ENCODE measurements at regions not wholly inside any gene's neighbourhood (a gene's known extent, or its start where the extent isn't known, plus 50 kb on each side); places are given as distances from the start of the nearest gene placed in this dataset.

- Histone ChIP-seq H3K36me3 (ENCODE audit: control insufficient read depth in 1 of 2, insufficient read depth in 2 of 2, low read length in 2 of 2) (no peaks in the 10 kb centered on the region), H3K4me3 (ENCODE audit: low read depth in 1 of 2, low read length in 2 of 2) (no peak overlapping the region), H3K9me3 (ENCODE audit: control insufficient read depth in 1 of 2, low read length in 2 of 2) (no peaks in the 10 kb centered on the region), H3K27ac (ENCODE audit: low read depth, low read length) (no peak overlapping the region), H3K4me1 (ENCODE audit: control insufficient read depth in 1 of 2, insufficient read depth in 2 of 2, low read length in 2 of 2) (no peaks in the 10 kb centered on the region), H3K9ac (ENCODE audit: low read depth in 1 of 2, low read length in 2 of 2) (no peak overlapping the region), H3K27me3 (ENCODE audit: control insufficient read depth in 1 of 2, insufficient read depth in 2 of 2, low read length in 2 of 2) (peaks cover 6 to 7% of the 10 kb centered on the region in 2 donors)
Measured at GRCh38 chr21:41091616-41092015, 76.3 kb upstream of the BACE2 start.

- H3K27me3 ChIP-seq (ENCODE audit: control insufficient read depth in 1 of 2, insufficient read depth in 2 of 2, low read length in 2 of 2): peaks cover 5 to 6% of the 10 kb centered on the region in 2 donors
- H3K4me1 ChIP-seq (ENCODE audit: control insufficient read depth in 1 of 2, insufficient read depth in 2 of 2, low read length in 2 of 2): no peaks in the 10 kb centered on the region
- H3K9ac ChIP-seq (ENCODE audit: low read depth in 1 of 2, low read length in 2 of 2): no peak overlapping the region
- no peaks in the 10 kb centered on the region for H3K9me3 ChIP-seq (ENCODE audit: control insufficient read depth in 1 of 2, low read length in 2 of 2)
- no peak overlapping the region for H3K27ac ChIP-seq (ENCODE audit: low read depth, low read length)
- no peak overlapping the region for H3K4me3 ChIP-seq (ENCODE audit: low read depth in 1 of 2, low read length in 2 of 2)
- no peaks in the 10 kb centered on the region for H3K36me3 ChIP-seq (ENCODE audit: control insufficient read depth in 1 of 2, insufficient read depth in 2 of 2, low read length in 2 of 2)
Measured at GRCh38 chr21:41092312-41092711, 75.6 kb upstream of the BACE2 start.

GRCh38 chr21:41095983-41096382 lies 72.0 kb upstream of the BACE2 start:
- H3K4me1 ChIP-seq (ENCODE audit: control insufficient read depth in 1 of 2, insufficient read depth in 2 of 2, low read length in 2 of 2): no peaks in the 10 kb centered on the region
- H3K9ac ChIP-seq (ENCODE audit: low read depth in 1 of 2, low read length in 2 of 2): no peak overlapping the region
- peaks cover 3 to 6% of the 10 kb centered on the region in 2 donors for H3K27me3 ChIP-seq (ENCODE audit: control insufficient read depth in 1 of 2, insufficient read depth in 2 of 2, low read length in 2 of 2)
- no peak overlapping the region for H3K4me3 ChIP-seq (ENCODE audit: low read depth in 1 of 2, low read length in 2 of 2)
- no peak overlapping the region for H3K27ac ChIP-seq (ENCODE audit: low read depth, low read length)
- H3K36me3 ChIP-seq (ENCODE audit: control insufficient read depth in 1 of 2, insufficient read depth in 2 of 2, low read length in 2 of 2): no peaks in the 10 kb centered on the region
- H3K9me3 ChIP-seq (ENCODE audit: control insufficient read depth in 1 of 2, low read length in 2 of 2): no peaks in the 10 kb centered on the region

- no peak overlapping the region for H3K9ac ChIP-seq (ENCODE audit: low read depth in 1 of 2, low read length in 2 of 2)
- no peaks in the 10 kb centered on the region for H3K4me1 ChIP-seq (ENCODE audit: control insufficient read depth in 1 of 2, insufficient read depth in 2 of 2, low read length in 2 of 2)
- no peak overlapping the region for H3K4me3 ChIP-seq (ENCODE audit: low read depth in 1 of 2, low read length in 2 of 2)
- H3K27me3 ChIP-seq (ENCODE audit: control insufficient read depth in 1 of 2, insufficient read depth in 2 of 2, low read length in 2 of 2): peaks cover 3 to 6% of the 10 kb centered on the region in 2 donors
- H3K9me3 ChIP-seq (ENCODE audit: control insufficient read depth in 1 of 2, low read length in 2 of 2): no peaks in the 10 kb centered on the region
- no peak overlapping the region for H3K27ac ChIP-seq (ENCODE audit: low read depth, low read length)
- no peaks in the 10 kb centered on the region for H3K36me3 ChIP-seq (ENCODE audit: control insufficient read depth in 1 of 2, insufficient read depth in 2 of 2, low read length in 2 of 2)
Measured at GRCh38 chr21:41098076-41098475, 69.9 kb upstream of the BACE2 start.

GRCh38 chr21:41098481-41099042 lies 69.4 kb upstream of the BACE2 start:
- H3K4me1 ChIP-seq (ENCODE audit: control insufficient read depth in 1 of 2, insufficient read depth in 2 of 2, low read length in 2 of 2): no peaks in the 10 kb centered on the region
- H3K36me3 ChIP-seq (ENCODE audit: control insufficient read depth in 1 of 2, insufficient read depth in 2 of 2, low read length in 2 of 2): no peaks in the 10 kb centered on the region
- no peak overlapping the region for H3K9ac ChIP-seq (ENCODE audit: low read depth in 1 of 2, low read length in 2 of 2)
- no peaks in the 10 kb centered on the region for H3K9me3 ChIP-seq (ENCODE audit: control insufficient read depth in 1 of 2, low read length in 2 of 2)
- H3K27me3 ChIP-seq (ENCODE audit: control insufficient read depth in 1 of 2, insufficient read depth in 2 of 2, low read length in 2 of 2): peaks cover 3 to 6% of the 10 kb centered on the region in 2 donors
- no peak overlapping the region for H3K4me3 ChIP-seq (ENCODE audit: low read depth in 1 of 2, low read length in 2 of 2)
- no peak overlapping the region for H3K27ac ChIP-seq (ENCODE audit: low read depth, low read length)

- H3K27me3 ChIP-seq (ENCODE audit: control insufficient read depth in 1 of 2, insufficient read depth in 2 of 2, low read length in 2 of 2): peaks cover 9 to 11% of the 10 kb centered on the region in 2 donors
- no peak overlapping the region for H3K9ac ChIP-seq (ENCODE audit: low read depth in 1 of 2, low read length in 2 of 2)
- H3K27ac ChIP-seq (ENCODE audit: low read depth, low read length): no peak overlapping the region
- H3K4me3 ChIP-seq (ENCODE audit: low read depth in 1 of 2, low read length in 2 of 2): no peak overlapping the region
- no peaks in the 10 kb centered on the region for H3K4me1 ChIP-seq (ENCODE audit: control insufficient read depth in 1 of 2, insufficient read depth in 2 of 2, low read length in 2 of 2)
- no peaks in the 10 kb centered on the region for H3K36me3 ChIP-seq (ENCODE audit: control insufficient read depth in 1 of 2, insufficient read depth in 2 of 2, low read length in 2 of 2)
- H3K9me3 ChIP-seq (ENCODE audit: control insufficient read depth in 1 of 2, low read length in 2 of 2): no peaks in the 10 kb centered on the region
Measured at GRCh38 chr21:41100826-41101550, 67.0 kb upstream of the BACE2 start.

- Histone ChIP-seq H3K27ac (ENCODE audit: low read depth, low read length) (no peak overlapping the region), H3K9ac (ENCODE audit: low read depth in 1 of 2, low read length in 2 of 2) (no peak overlapping the region), H3K4me1 (ENCODE audit: control insufficient read depth in 1 of 2, insufficient read depth in 2 of 2, low read length in 2 of 2) (no peaks in the 10 kb centered on the region), H3K9me3 (ENCODE audit: control insufficient read depth in 1 of 2, low read length in 2 of 2) (no peaks in the 10 kb centered on the region), H3K27me3 (ENCODE audit: control insufficient read depth in 1 of 2, insufficient read depth in 2 of 2, low read length in 2 of 2) (peaks cover 3 to 8% of the 10 kb centered on the region in 2 donors), H3K4me3 (ENCODE audit: low read depth in 1 of 2, low read length in 2 of 2) (no peak overlapping the region), H3K36me3 (ENCODE audit: control insufficient read depth in 1 of 2, insufficient read depth in 2 of 2, low read length in 2 of 2) (no peaks in the 10 kb centered on the region)
Measured at GRCh38 chr21:41102281-41102680, 65.7 kb upstream of the BACE2 start.

- Histone ChIP-seq H3K27me3 (ENCODE audit: control insufficient read depth in 1 of 2, insufficient read depth in 2 of 2, low read length in 2 of 2) (peaks cover 7 to 12% of the 10 kb centered on the region in 2 donors), H3K9me3 (ENCODE audit: control insufficient read depth in 1 of 2, low read length in 2 of 2) (no peaks in the 10 kb centered on the region), H3K36me3 (ENCODE audit: control insufficient read depth in 1 of 2, insufficient read depth in 2 of 2, low read length in 2 of 2) (no peaks in the 10 kb centered on the region), H3K9ac (ENCODE audit: low read depth in 1 of 2, low read length in 2 of 2) (no peak overlapping the region), H3K4me1 (ENCODE audit: control insufficient read depth in 1 of 2, insufficient read depth in 2 of 2, low read length in 2 of 2) (peaks cover 0 to under 1% of the 10 kb centered on the region in 2 donors), H3K4me3 (ENCODE audit: low read depth in 1 of 2, low read length in 2 of 2) (no peak overlapping the region), H3K27ac (ENCODE audit: low read depth, low read length) (no peak overlapping the region)
Measured at GRCh38 chr21:41107602-41108001, 60.4 kb upstream of the BACE2 start.

- Histone ChIP-seq H3K4me3 (ENCODE audit: low read depth in 1 of 2, low read length in 2 of 2) (no peak overlapping the region), H3K9me3 (ENCODE audit: control insufficient read depth in 1 of 2, low read length in 2 of 2) (no peaks in the 10 kb centered on the region), H3K9ac (ENCODE audit: low read depth in 1 of 2, low read length in 2 of 2) (no peak overlapping the region), H3K36me3 (ENCODE audit: control insufficient read depth in 1 of 2, insufficient read depth in 2 of 2, low read length in 2 of 2) (no peaks in the 10 kb centered on the region), H3K27me3 (ENCODE audit: control insufficient read depth in 1 of 2, insufficient read depth in 2 of 2, low read length in 2 of 2) (peaks cover 7 to 12% of the 10 kb centered on the region in 2 donors), H3K27ac (ENCODE audit: low read depth, low read length) (no peak overlapping the region), H3K4me1 (ENCODE audit: control insufficient read depth in 1 of 2, insufficient read depth in 2 of 2, low read length in 2 of 2) (peaks cover 0 to 9% of the 10 kb centered on the region in 2 donors)
Measured at GRCh38 chr21:41108668-41109585, 59.0 kb upstream of the BACE2 start.

GRCh38 chr21:41110161-41110560 lies 57.8 kb upstream of the BACE2 start:
- no peak overlapping the region for H3K9ac ChIP-seq (ENCODE audit: low read depth in 1 of 2, low read length in 2 of 2)
- no peaks in the 10 kb centered on the region for H3K36me3 ChIP-seq (ENCODE audit: control insufficient read depth in 1 of 2, insufficient read depth in 2 of 2, low read length in 2 of 2)
- H3K9me3 ChIP-seq (ENCODE audit: control insufficient read depth in 1 of 2, low read length in 2 of 2): no peaks in the 10 kb centered on the region
- H3K4me1 ChIP-seq (ENCODE audit: control insufficient read depth in 1 of 2, insufficient read depth in 2 of 2, low read length in 2 of 2): peaks cover 0 to 9% of the 10 kb centered on the region in 2 donors
- no peak overlapping the region for H3K4me3 ChIP-seq (ENCODE audit: low read depth in 1 of 2, low read length in 2 of 2)
- H3K27me3 ChIP-seq (ENCODE audit: control insufficient read depth in 1 of 2, insufficient read depth in 2 of 2, low read length in 2 of 2): peaks cover 4% of the 10 kb centered on the region in 2 donors
- no peak overlapping the region for H3K27ac ChIP-seq (ENCODE audit: low read depth, low read length)
